HG03521 (cell line): ENCODE measurements at regions not wholly inside any gene's neighbourhood (a gene's known extent, or its start where the extent isn't known, plus 50 kb on each side); places are given as distances from the start of the nearest gene placed in this dataset.

Experiments used
- ATAC-seq: cut with Tn5 transposase; IDR thresholded peaks from one replicate; pipeline ENCODE4 v1.9.1; 2021; ENCODE audit warnings: mild to moderate bottlenecking, moderate library complexity; ENCODE audit not compliant: unreplicated experiment

DNA sequence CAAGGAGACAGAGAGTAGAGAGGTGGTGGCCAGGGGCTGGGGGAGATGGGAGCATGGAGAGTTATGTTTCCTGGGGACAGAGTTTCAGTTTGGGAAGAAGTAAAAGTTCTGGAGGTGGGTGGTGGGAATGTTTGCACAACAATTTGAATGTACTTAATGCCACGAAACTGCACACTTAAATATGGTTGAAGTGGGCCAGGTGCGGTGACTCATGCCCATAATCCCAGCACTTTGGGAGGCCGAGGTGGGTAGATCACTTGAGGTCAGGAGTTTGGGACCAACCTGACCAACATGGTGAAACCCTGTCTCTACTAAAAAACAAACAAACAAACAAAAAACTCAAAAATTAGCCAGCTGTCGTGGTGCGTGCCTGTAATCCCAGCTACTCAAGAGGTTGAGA lies 137.2 kb downstream of the PFKFB3 start:
- ATAC-seq: no peak

DNA sequence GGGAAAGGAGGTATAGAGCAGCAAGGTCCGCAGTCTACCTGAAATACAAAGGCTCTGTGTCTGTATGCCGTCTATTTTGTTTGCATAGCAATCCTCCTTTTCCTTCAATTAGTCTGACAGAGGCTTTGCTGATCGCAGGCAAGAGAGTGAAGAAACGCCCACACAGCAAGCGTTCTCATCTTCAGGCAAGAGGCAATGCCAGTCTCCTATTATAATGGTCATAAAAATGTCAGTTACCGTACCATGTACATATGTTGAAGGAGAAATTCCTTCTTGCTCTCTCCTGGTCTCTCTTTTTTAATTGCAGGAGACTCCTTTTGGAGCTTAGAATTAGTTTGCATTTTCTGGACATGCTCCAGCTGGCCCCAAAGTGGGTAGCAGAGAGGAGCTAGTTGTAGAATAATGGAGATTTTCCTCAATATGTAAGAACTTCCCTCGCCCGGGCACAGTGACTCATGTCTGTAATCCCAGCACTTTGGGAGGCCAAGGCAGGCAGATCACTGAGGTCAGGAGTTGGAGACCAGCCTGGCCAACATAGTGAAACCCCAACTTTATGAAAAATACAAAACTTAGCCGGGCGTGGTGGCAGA lies 139.5 kb downstream of the PFKFB3 start:
- ATAC-seq: no peak

DNA sequence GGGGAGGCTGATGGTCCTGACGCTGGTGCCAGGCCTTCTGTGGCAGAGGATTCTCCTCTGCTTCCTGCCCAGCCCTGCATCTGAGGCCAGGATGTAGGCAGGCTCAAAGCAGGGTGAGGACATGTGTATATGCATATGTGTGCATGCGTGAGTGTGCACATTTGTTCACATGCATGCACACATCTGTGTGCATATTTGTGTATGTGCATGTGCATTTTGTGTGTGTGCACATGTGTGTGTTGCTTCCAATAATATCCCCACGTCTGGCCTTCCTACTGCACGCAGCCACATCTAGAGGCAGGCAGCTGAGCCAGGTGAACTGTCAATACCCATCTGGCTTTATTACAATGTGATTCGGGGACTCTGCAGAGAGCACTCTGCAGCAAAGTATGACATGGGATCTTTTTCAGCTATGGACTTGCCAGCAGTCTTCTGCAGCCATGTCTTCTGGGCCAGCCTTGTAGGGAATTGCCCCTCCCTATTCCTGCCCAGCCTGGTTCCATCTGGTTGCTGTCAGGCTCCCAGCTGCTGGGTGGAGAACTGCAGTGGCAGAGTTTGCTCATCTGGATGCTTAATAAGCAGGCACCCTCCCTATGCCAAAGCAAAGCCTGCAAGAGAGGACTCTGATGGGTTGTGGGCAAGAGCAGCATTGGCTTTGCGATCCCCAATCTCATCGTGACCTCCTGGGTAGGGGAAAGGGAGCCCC lies 140.7 kb downstream of the PFKFB3 start:
- no peak for ATAC-seq

DNA sequence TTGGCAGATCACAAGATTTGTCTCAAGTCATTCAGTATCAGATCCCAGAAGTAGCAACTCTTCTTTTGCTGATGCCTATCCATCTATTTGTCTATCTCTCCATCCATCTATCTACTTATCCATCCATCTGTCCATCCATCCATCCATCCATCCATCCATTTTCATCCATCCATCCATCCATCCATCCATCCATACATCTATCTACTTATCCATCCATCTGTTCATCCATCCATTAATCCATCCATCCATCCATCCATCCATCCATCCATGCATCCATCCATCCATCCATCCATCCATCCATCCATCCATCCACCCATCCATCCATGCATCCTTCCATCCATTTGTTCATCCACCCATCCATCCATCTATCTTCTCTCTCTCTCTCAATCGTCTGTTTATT lies 142.7 kb downstream of the PFKFB3 start:
- ATAC-seq: no peak

DNA sequence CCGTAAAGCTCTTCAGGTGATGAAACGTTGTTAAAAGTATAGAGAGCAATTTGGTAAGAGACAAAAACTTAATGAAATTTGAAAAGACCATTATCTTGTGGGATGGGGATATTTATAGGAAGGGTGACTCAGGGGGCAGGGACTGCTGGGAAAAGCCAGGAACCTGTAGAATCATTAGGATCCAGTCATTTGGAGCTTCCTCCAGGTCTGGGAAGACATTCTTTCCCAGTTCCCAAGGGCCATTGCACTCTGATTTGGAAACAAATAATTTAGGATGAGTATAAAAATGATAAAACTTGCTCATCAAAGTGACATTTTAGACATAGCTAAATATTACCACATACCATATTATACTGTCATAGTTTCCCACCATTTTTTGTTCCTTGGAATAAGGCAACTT lies 143.9 kb downstream of the PFKFB3 start:
- ATAC-seq: no peak

DNA sequence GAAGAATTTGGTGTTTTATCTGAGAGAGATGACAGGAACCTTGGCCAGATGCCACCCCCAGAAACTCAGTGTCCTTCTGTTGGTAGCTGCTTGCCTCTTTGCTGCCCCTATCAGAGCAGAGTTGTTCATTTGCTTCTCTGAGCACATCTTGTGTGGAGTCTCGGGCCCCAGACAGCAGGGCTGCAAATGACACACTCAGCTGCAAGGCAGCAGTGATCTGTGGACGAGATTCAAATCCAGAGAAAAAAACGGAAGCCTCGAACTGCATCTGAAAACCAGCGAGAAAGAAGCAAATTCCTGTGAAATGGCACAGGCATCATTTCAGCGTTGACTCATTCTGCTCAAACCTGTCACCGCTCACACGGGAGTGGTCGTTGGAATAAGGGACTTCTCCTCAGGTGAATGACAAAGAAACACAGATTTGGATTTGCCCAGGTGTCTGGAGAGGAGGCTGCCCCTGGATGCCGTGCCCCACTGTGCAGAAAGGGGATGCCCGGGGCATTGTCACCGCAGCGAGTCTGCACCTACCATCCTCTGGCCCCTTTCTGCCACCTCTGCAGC lies 144.7 kb downstream of the PFKFB3 start:
- peak; percentile 17 for ATAC-seq

DNA sequence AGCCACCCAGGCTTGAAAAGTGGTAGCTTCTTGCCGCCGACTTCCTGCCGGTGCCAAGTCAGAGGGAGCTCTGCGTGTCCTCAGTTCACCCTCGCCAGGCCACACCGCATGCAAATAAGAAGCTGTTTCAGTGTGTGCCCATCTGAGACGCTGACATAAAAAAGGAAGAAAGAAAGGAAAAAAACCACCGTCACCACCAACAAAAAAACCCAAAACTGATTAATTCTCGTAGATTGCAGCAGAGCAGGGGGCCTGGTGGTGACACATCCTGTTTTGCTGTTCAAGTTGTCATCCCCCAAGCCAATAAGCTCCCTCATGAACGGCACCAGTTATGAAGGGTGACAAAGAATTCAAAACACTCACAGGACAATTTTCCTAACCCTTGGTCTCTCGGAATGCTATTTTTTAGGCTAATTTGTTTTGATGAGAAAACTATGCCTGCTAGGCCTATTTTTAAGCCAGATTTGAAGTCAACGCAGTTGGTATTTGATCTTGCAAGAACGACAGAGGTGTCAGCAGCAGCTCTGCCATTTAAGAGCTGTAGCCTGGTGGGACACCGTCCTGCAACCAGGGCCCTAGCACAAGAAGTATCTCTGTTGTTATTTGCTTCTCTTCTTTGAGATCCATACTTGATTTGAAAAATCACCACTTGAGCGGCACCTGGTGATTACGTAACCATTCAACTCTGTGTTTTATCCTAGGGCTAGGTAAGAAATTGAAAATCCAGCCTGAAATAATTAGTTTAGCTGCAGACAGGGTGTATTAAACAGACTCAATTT lies 145.6 kb downstream of the PFKFB3 start:
- ATAC-seq: peak; percentile 85

DNA sequence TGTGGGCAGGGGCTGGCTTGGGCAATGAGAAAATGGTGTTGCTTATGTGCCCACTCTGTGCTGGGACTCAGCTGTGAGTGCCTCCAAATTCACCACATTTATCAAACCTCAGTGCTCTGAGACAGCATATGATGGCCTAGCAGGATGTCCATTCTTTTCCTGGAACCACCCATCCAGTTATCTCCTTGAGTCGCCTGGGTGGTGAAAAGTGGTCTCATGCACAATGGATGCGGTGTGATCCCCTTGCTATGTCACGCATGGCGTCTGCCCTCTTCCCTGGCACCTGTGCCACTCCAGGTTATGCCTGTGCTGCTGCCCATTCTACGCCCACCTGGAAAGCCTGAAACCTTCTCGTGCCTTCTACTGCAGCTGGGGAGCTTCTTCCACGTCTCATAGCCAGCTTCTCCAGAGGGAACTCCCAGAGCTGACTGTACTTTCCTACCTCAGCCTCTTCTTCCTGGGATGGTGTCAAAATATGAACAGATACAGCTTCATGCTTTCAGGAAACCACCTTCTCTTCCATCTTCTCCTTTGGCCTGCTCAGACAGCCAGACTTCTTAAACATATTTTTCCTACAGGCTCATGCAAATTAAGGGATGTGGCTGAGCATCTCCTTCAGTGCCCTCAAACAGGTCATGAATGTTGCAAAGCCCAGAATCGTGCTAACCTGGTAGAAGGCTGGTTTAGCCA lies 147.3 kb downstream of the PFKFB3 start:
- no peak for ATAC-seq

DNA sequence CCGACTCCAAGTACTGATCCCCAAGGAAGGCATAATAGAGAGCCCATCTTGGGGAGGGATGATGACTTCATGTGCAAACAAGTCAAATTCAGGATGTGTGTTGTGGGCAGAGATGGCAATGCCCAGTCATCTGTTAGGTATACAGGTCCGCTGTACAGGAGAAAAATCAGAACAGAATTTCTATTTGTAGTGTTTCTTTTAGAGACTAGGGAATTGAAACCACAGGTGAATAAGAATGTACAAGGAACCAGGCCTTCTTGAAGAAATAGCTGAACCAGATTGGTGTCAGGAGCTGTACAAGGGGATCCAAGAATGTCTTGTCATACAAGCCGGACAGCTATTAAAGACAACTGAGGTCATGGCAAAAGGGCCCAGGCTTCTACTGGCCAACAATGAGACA lies 147.9 kb downstream of the PFKFB3 start:
- ATAC-seq: no peak

DNA sequence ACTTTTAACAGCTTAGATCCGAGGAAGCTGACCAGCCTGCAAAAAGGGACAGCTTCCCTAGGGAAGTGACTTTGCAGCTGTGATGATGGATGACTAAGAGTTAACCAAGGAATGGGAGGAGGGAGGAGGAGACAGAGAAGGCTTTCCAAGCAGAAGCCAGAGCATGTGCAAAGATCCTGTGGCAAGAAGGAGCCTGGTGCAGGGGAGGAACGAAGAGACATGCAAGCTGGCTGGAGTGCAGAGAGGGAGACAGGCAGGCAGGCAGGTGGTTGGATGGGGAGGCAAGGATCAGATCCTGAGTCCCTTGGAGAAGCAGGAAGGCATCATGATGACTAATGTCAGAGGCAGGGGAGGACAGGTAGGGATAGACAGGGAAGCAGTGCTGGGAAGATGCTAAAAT lies 148.8 kb downstream of the PFKFB3 start:
- ATAC-seq: no peak

DNA sequence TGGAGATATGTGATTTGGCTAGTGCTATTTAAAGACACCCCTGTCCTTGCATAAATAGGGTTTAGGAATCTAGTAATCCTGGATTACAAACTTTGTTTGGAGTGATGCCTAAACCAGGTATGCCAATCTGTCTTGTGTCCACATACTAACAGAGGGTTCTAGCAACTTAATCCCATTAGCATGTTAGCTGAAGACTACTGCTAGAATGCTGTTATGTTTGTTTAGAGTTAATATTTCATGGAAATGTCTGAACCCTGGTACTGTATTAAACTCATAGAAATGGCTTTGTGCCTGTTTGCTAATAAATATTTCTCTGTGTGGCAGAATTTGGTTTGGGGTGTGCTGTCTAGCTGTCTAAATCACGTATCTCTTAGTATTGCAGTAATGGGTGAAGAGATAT lies 150.8 kb downstream of the PFKFB3 start:
- no peak for ATAC-seq

DNA sequence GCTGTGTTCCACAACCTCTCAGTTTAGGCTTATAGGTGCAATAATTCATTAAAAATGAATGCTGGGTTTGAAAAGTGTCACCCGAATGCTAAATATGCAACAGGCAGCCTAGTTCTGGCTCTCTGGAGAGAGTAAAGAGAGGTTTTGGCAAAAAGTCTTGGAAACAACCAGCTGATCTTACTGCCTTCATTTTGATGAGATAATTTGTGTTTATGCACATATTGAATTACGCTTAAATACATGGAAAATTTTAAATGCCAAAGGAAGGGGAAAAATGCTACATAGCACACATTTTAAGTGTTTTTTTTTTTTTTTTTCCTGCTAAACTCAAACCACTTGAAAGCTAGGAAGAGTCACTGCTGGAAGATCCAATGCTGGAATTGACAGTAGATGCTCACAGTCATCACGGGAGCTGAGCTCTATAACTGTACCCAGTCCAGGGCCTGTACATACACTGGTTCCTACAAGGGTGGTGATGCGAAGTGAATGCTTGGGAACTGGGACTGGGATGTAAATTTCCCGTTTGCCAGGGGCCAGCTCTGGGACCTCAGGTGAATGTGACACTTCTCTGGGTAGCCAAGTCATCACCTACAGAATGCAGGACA lies 151.5 kb downstream of the PFKFB3 start:
- ATAC-seq: no peak

DNA sequence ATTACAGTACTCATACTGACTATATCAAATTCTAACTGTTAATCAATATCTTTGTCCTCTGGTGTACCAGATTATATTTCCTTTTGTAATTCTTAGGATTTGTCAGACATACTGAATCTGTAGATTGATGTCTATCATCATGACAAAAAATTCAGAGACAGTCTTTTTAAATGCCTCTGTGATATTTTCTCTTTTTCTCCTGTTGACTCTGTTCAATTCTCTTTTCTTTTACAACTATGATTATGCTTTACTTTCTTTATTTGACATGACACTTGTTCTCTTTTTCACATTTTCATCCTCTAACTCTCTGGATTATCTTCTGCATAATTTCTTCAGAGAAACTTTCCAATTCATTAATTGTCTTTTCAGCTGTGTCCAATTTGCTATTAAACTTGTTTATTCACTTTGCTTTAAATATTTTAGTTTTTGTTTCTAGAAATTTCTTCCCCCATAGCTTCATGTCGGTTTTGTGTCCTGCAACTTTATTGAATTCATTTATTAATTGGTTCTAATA lies 153.6 kb downstream of the PFKFB3 start:
- no peak for ATAC-seq

DNA sequence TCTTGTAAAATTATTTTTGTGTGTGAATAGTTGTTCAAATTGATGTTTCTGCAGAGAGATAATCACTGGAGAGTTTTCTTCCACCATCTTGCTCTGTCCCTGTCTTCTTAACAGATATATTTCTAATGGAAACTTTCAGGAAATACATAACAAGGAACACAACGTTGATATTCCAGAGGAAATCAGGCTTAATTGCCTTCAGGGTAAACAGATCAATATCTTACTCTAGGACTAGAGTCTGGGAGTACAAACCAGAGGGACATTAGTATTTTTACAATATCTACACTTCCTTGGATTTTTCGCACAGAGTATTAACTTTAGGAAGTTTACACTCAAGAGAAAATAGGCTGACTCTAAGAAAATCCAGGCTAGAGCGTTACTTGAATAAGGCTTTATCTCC lies 159.1 kb downstream of the PFKFB3 start:
- ATAC-seq: no peak

DNA sequence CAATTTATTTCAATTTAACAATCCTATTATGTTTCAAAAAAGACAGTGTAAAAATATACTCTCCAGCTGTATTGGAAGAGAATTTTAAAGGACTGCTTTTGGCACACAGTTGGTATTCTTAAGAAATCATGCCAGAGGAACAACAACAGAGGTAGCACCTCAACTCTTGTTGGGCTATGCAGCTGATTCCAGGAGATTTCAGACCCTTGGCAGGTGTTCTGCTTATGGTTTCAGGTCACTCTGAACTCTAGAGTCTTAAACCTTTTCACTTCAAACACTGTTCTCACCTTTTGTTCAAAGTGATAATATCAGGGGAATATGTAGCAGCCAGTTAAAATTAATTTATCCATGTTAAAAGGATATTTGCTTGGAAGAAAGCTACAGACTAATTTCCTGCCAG lies 160.1 kb downstream of the PFKFB3 start:
- ATAC-seq: no peak

DNA sequence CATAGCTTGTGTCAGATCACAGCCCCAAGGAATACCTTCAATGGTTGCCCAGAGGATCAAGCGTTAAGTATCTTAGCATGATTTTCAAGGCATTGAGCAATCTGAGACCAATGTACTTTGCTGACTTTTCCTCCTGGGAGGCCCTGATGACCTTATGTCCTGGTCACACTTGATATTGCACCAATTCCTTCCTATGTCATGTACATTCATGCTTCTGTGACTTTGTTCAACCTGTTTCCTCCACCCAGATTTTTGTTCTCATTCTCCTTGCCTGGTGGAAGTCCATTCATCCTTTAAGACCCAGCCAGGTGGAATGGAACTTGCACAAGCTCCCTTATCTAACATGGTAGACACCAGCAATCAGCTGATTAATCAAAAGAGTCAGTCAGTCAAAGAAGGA lies 160.8 kb downstream of the PFKFB3 start:
- no peak for ATAC-seq

DNA sequence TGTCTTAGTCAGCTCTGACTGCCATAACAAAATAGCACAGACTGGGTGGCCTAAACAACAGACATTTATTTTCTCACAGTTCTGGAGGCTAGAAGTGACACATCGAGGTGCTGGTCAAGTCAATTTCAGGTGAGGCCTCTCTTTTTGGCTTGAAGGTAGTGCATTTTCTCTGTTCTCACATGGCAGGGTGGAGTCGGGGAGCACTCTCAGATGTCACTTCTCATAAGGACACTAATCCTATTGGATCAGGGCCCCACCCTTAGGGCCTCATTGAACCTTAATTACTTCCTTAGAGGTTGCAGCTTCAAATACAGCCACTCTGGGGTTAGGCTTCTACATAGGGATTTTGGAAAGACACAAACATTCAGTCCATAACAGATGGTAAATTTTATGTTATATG lies 161.6 kb downstream of the PFKFB3 start:
- no peak for ATAC-seq

DNA sequence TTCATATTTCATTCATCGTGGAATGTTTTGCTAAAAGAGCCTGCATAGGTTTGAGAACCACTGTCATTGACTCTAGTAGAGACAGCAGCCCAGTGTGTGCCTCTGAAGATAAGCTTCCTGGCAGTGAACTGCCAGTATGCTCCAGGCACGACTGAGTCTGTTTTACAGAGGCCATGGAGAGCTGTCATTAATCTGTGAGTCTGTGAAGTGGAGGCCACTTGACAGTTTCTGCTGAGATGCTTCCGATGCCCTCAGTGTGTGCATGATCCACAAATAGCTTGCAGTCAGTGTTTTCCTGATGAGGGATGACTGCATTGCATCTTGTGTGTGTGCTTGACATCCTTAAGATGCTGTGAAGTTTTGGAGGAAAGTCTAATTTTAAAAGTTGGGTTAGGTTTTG lies 162.2 kb downstream of the PFKFB3 start:
- no peak for ATAC-seq

DNA sequence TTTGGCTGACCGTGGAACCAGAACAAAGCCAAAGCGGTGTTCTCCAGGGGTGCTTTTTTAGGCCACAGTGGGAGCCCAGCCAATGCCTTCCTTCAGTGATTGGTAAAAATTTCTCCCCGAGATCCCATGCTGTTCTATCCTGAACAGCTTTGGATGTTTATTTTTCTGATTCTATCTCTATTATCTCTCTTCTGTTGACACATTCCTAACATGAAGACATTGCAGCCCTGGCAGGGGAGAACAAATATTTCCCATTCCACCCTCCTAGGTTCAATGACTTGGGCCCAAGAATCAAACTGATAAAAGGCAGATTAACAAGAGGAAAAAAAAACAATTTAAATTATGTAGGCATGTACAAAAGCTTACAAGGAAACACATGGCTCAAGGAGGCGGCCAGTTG lies 162.7 kb downstream of the PFKFB3 start:
- no peak for ATAC-seq
